GM12878 (cell line): ENCODE measurements at regions not wholly inside any gene's neighbourhood (a gene's known extent, or its start where the extent isn't known, plus 50 kb on each side); places are given as distances from the start of the nearest gene placed in this dataset.

Experiments used
- ATAC-seq: fragments of 200-7000 bp; cut with Tn5 transposase; 3 replicates; pipeline ENCODE4 v1.9.1; 2020; ENCODE audit warnings: mild to moderate bottlenecking, moderate library complexity
- BruUV-seq: library from RNA; stranded (reverse); fragments of 400-500 nt; replicated peaks from 2 replicates; lab custom pipeline; 2021; lab: Mats Ljungman, UMichigan
- CTCF ChIA-PET: fragments of 300-600 bp; sonication (Branson Sonifier 250); formaldehyde crosslinking; extraction: SDS; loops from one replicate; lab custom pipeline; 2021; ENCODE audit warnings: inconsistent platforms; lab: Yijun Ruan, JAX
- POLR2A ChIA-PET: fragments of 350-600 bp; formaldehyde crosslinking; extraction: SDS; loops from one replicate; lab custom pipeline; 2021; ENCODE audit warnings: inconsistent platforms; lab: Charles Lee
- RAD21 ChIA-PET: fragments of 300-600 bp; sonication (Branson Sonifier 250); formaldehyde crosslinking; loops from one replicate; lab custom pipeline; 2023; ENCODE audit warnings: antibody characterized with exemption; ENCODE audit not compliant: unreplicated experiment; lab: Charles Lee
- SMC1A ChIA-PET: fragments of 300-600 bp; sonication (Branson Sonifier 250); formaldehyde crosslinking; loops from one replicate; lab custom pipeline; 2023; ENCODE audit not compliant: unreplicated experiment, uncharacterized antibody; lab: Charles Lee
- DNase-seq: peaks from one replicate; pipeline ENCODE4 v3.0.0-alpha.2; 2011; ENCODE audit warnings: low read depth, low spot score
- FAIRE-seq: peaks from 3 replicates; lab custom pipeline; 2011; peaks lifted over from hg19 to GRCh38; lab: Jason Lieb, UNC
- H2AFZ ChIP-seq: 2 replicates; pipeline ENCODE4 v1.6.0; 2011; ENCODE audit warnings: low read depth, low read length, control low read depth; ENCODE audit not compliant: control insufficient read depth
- H3K27ac ChIP-seq: 2 replicates; pipeline ENCODE4 v1.5.1; 2011; ENCODE audit warnings: control low read depth; ENCODE audit not compliant: control insufficient read depth, insufficient read depth
- H3K27me3 ChIP-seq, 2 experiments: replicated peaks in 1 of 2; 2 replicates each; pipeline versions ENCODE4 v1.6.0 to v1.6.1; 2011; ENCODE audit warnings: low read length in 1 of 2; ENCODE audit not compliant: control insufficient read depth in 2 of 2, insufficient read depth in 2 of 2
- H3K36me3 ChIP-seq, 2 experiments: 2 replicates each; pipeline ENCODE4 v1.5.1; 2011; ENCODE audit warnings: low read length in 1 of 2; ENCODE audit not compliant: control insufficient read depth in 2 of 2, insufficient read depth in 2 of 2
- H3K4me1 ChIP-seq: 2 replicates; pipeline ENCODE4 v1.6.1; 2011; ENCODE audit warnings: mild to moderate bottlenecking, low read length, moderate library complexity, mixed read lengths; ENCODE audit not compliant: control insufficient read depth, insufficient read depth
- H3K4me2 ChIP-seq: 2 replicates; pipeline ENCODE4 v1.6.0; 2011; ENCODE audit warnings: control low read depth; ENCODE audit not compliant: control insufficient read depth, insufficient read depth
- H3K4me3 ChIP-seq: fragments of 200-600 bp; sonication (generic); 2 replicates; pipeline ENCODE4 v1.5.1; 2016
- H3K79me2 ChIP-seq: 2 replicates; pipeline ENCODE4 v1.6.0; 2011; ENCODE audit warnings: low read length; ENCODE audit not compliant: control insufficient read depth, insufficient read depth
- H3K9ac ChIP-seq: 2 replicates; pipeline ENCODE4 v1.8.0; 2011; ENCODE audit warnings: low read length, control low read depth, mixed read lengths; ENCODE audit not compliant: control insufficient read depth, insufficient read depth
- H3K9me3 ChIP-seq: replicated peaks from 3 replicates; pipeline ENCODE4 v1.5.1; 2011; ENCODE audit warnings: mild to moderate bottlenecking, low read length; ENCODE audit not compliant: control insufficient read depth, insufficient read depth
- H4K20me1 ChIP-seq: 2 replicates; pipeline ENCODE4 v1.6.0; 2011; ENCODE audit not compliant: control insufficient read depth, insufficient read depth
- BHLHE40 ChIP-seq, 2 experiments: fragments of 450-650 bp in 1 of 2; IDR thresholded peaks; 2 replicates each; pipeline ENCODE4 v1.6.1; 2011 to 2017; ENCODE audit warnings: low read depth in 2 of 2, borderline replicate concordance in 1 of 2, improper control_type of control experiment in 1 of 2, low read length in 1 of 2, mild to moderate bottlenecking in 1 of 2
- CHD4 ChIP-seq: fragments of 200-600 bp; sonication (generic); IDR thresholded peaks from 2 replicates; pipeline ENCODE4 v1.6.1; 2016; ENCODE audit warnings: mild to moderate bottlenecking
- FOS ChIP-seq: IDR thresholded peaks from 3 replicates; pipeline ENCODE4 v1.6.1; 2011; ENCODE audit warnings: borderline replicate concordance; ENCODE audit not compliant: insufficient read length; ENCODE audit errors: extremely low read depth
- JUND ChIP-seq: IDR thresholded peaks from 2 replicates; pipeline ENCODE4 v1.6.1; 2012; ENCODE audit warnings: low read depth, mild to moderate bottlenecking, low read length, improper control_type of control experiment, moderate library complexity
- KDM1A ChIP-seq: fragments of 200-600 bp; sonication (generic); IDR thresholded peaks from 2 replicates; pipeline ENCODE4 v1.6.1; 2016; ENCODE audit warnings: borderline replicate concordance
- MYB ChIP-seq: fragments of 150-350 bp; IDR thresholded peaks from 2 replicates; pipeline ENCODE4 v1.6.1; 2014; ENCODE audit warnings: mild to moderate bottlenecking, low read depth, low read length, borderline replicate concordance
- NFIC ChIP-seq: IDR thresholded peaks from 2 replicates; pipeline ENCODE4 v1.6.1; 2012; ENCODE audit warnings: low read depth, mild to moderate bottlenecking, inconsistent platforms, low read length, moderate library complexity
- RAD51 ChIP-seq: fragments of 450-650 bp; IDR thresholded peaks from 2 replicates; pipeline ENCODE4 v1.6.1; 2016; ENCODE audit warnings: moderate library complexity, mild to moderate bottlenecking, inconsistent platforms
- RB1 ChIP-seq: fragments of 450-650 bp; formaldehyde crosslinking; IDR thresholded peaks from 2 replicates; pipeline ENCODE4 v1.6.1; 2017; ENCODE audit warnings: mild to moderate bottlenecking, borderline replicate concordance
- ZNF622 ChIP-seq: fragments of 450-650 bp; IDR thresholded peaks from 2 replicates; pipeline ENCODE4 v1.6.1; 2017; ENCODE audit warnings: mild to moderate bottlenecking, inconsistent platforms
- WGBS: methylation state at CpG from one replicate; pipeline ENCODE4 v1.1.6; 2016; ENCODE audit warnings: low lambda C conversion rate; ENCODE audit not compliant: insufficient replicate concordance, insufficient coverage; ENCODE audit errors: missing lambda C conversion rate; 5-methylcytosine and 5-hydroxymethylcytosine counted together
- in situ Hi-C: fragments of 300-500 bp; cut with MboI; formaldehyde crosslinking; loops from 9 replicates; pipeline ENCODE4 v1.14.3; 2018; ENCODE audit warnings: mixed read lengths
- intact Hi-C: fragments of 100-400 bp; cut with micrococcal nuclease; formaldehyde crosslinking; loops from one replicate; pipeline ENCODE4 v1.14.2; 2022; ENCODE audit not compliant: unreplicated experiment
- TF ChIP-seq, protein P1 (sequence below): fragments of 450-650 bp; IDR thresholded peaks from 2 replicates; pipeline ENCODE4 v1.6.1; 2014; ENCODE audit warnings: mild to moderate bottlenecking

DNA sequence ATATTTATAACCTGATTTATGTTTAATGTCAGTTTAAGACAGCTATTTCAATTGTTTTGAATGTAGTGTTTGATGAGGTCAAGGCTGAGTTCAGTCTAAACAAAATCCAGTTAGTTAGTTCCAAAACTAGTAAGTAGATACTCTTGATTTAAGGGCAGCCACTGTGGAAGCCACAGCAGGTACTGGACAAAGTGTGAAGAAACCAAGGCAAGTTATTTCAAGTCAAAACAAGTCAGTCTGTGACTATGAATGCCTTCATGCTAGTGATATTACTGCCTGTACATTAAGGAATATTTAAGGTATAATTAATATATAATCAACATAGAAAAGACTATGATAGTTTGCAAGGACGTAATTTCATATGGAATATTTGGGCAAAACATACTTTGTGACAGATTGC is 362.3 kb downstream of the DMRTA1 start:
- H3K79me2 ChIP-seq = no peaks in the 10 kb centered on the region
- ChIA-PET CTCF (no interaction called here), POLR2A (no interaction called here), RAD21 (interaction anchor here (0.6 to 0.7 kb wide), 2 partner anchors 207 to 646 kb away, joined by 3 to 4 read pairs; no protein-coding TSS in a partner anchor)
- 0% methylated on average over 1 of the region's 1 CpG for WGBS
- H3K27ac ChIP-seq = no peak overlapping the region
- ATAC-seq (no peak), DNase-seq (no peak), FAIRE-seq (no peak)
- no TSS peak for BruUV-seq
- H3K9me3 ChIP-seq = no peaks in the 10 kb centered on the region
- no peak overlapping the region for H2AFZ ChIP-seq
- intact Hi-C loops = no loop called here
- no peak overlapping the region for H3K9ac ChIP-seq
- no peaks in the 10 kb centered on the region for H4K20me1 ChIP-seq
- no peak overlapping the region for H3K4me3 ChIP-seq
- TF ChIP-seq ZNF622 (no peak), RB1 (no peak), MYB (no peak), CHD4 (no peak), JUND (no peak)
- TF ChIP-seq, all 136 proteins: peak for 0
- SMC1A ChIA-PET = no interaction called here
- H3K36me3 ChIP-seq = no peaks in the 10 kb centered on the region; a peak in 1 of 4 replicates
- in situ Hi-C loops = no loop called here
- no peaks in the 10 kb centered on the region for H3K4me1 ChIP-seq
- H3K27me3 ChIP-seq = no peaks in the 10 kb centered on the region
- H3K4me2 ChIP-seq = no peak overlapping the region

DNA sequence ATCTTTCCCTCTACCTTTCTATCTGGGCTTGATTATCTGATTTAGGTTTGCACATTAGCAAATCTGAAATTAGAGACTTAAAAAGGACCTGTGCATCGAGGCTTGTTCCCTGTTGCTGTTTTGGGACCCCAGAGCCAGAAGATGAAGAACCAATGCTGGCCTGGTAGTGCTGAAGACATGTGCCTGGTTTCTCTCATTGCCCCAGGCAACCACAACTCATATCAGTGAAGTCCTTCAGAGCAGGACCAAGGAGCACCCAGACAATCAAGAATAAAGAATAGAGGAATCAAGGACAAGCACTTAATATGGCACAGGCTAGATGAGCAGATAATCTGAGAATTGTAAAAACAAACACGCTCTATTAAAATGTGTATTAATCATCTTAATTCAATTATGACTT is 362.7 kb downstream of the DMRTA1 start:
- ATAC-seq (no peak), FAIRE-seq (no peak), DNase-seq (no peak)
- no peaks in the 10 kb centered on the region for H3K36me3 ChIP-seq
- H3K79me2 ChIP-seq = no peaks in the 10 kb centered on the region
- intact Hi-C loops = no loop called here
- BruUV-seq = no TSS peak
- H4K20me1 ChIP-seq = no peaks in the 10 kb centered on the region
- H3K4me3 ChIP-seq = no peak overlapping the region
- H3K4me2 ChIP-seq = no peak overlapping the region
- RAD21 ChIA-PET = interaction anchor here (0.6 to 1.2 kb wide), 4 partner anchors 104 to 646 kb away, joined by 3 to 4 read pairs (median 4); no protein-coding TSS in a partner anchor
- WGBS = 3% methylated on average over 2 of the region's 2 CpGs
- no peak overlapping the region for H3K9ac ChIP-seq
- H3K4me1 ChIP-seq = no peaks in the 10 kb centered on the region
- no peak overlapping the region for H3K27ac ChIP-seq
- H2AFZ ChIP-seq = no peak overlapping the region
- H3K9me3 ChIP-seq = no peaks in the 10 kb centered on the region
- SMC1A ChIA-PET = interaction anchor here (0.8 to 1.2 kb wide), 2 partner anchors 10 to 279 kb away, joined by 3 to 4 read pairs; no protein-coding TSS in a partner anchor
- TF ChIP-seq, protein P1, sequence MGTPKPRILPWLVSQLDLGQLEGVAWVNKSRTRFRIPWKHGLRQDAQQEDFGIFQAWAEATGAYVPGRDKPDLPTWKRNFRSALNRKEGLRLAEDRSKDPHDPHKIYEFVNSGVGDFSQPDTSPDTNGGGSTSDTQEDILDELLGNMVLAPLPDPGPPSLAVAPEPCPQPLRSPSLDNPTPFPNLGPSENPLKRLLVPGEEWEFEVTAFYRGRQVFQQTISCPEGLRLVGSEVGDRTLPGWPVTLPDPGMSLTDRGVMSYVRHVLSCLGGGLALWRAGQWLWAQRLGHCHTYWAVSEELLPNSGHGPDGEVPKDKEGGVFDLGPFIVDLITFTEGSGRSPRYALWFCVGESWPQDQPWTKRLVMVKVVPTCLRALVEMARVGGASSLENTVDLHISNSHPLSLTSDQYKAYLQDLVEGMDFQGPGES = no peak
- no peak for TF ChIP-seq NFIC
- TF ChIP-seq KDM1A = no peak
- no peak for TF ChIP-seq RAD51
- TF ChIP-seq FOS = no peak
- TF ChIP-seq BHLHE40 (IDR thresholded peaks at IDR 0.05; ENCODE audit: borderline replicate concordance in 1 of 2, low read depth in 2 of 2, low read length in 1 of 2) = no peak
- POLR2A ChIA-PET = no interaction called here
- H3K27me3 ChIP-seq = no peaks in the 10 kb centered on the region
- CTCF ChIA-PET = no interaction called here
- in situ Hi-C loops = no loop called here
